ENCODE measurements at regions not wholly inside any gene's neighbourhood (a gene's known extent, or its start where the extent isn't known, plus 50 kb on each side); places are given as distances from the start of the nearest gene placed in this dataset.

- TF ChIP-seq CTCF (IDR thresholded peaks at IDR 0.05) (no peak), POLR2A (IDR thresholded peaks at IDR 0.05) (no peak)
Observed at GRCh38 chrY:14411334-14411733, 113.0 kb upstream of the NLGN4Y start.

All from testis (tissue), 2 donors.